ENCODE measurements at regions not wholly inside any gene's neighbourhood (a gene's known extent, or its start where the extent isn't known, plus 50 kb on each side); places are given as distances from the start of the nearest gene placed in this dataset.
"Not testable (repeated sequence)": the region's sequence is repeated elsewhere in the genome, so short reads cannot be mapped to it uniquely, and the experiment has no call there.

DNA sequence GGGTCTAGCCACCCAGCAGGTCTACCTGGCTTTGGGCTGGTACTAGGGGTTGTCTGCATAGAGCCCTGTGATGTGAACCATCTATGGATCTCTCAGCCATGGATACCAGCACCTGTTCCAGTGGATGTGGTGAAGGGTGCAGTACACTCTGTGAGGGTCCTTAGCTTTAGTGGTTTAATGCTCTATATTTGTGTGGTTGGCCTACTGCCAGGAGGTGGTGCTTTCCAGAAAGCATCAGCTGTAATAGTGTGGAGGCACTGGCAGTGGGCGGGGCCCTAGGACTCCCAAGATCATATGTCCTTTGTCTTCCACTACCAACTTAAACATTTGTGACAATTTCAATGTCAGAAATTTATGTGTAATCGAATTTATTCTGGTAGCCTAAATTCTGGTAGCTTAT is 1065.1 kb downstream of the RPIA start:
- not testable (repeated sequence) for DNase-seq (ENCODE audit: low spot score)

DNA sequence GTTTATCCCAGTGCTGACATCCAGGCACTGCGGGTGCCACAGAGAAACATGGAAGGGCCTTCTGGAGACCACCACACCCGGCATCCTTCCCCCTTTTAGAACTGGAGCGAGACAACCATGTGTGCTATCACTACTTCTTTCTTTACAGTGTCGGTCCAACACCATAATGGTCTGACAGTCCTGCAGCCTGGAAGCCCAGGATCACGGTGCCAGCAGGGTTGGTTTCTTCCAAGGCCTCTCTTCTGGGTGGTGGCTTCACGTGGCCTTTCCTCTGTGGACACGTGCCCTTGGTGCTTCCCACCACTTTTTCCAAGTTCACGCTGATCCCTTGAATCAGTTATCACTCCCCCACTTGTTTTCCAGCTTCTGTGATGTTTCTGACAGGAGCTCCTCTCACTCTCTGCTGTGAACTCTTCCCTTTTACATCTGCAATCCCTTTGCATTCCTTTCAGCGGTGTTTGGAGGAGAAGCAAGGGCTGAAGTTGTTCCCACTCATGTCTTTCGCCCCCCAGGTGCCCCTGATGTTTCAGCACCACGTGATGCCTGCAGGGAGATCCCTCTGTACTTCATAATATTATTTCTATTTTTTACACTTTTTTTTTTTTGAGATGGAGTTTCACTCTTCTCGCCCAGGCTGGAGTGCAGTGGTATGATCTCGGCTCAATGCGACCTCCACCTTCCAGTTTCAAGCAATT is 1067.0 kb downstream of the RPIA start:
- not testable (repeated sequence) for DNase-seq (ENCODE audit: low spot score)

DNA sequence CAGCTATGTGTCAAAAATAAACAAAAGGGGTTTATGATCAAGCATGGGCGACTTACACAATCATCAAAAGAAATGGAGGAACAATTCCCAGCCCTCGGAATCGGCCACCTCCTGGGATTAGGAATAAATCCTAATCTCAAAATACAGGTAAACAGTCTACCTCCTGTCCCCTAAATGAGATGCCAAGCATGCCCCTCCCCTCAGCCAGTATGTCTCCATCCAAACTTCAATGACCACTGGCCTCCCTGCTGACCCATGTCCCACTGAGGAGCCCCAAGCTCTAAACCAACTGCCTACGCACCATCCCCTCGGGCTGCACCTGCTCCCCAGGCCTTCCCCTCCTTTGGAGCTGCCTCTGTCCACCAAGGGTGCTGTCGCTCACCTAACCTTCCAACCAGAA is 1069.3 kb downstream of the RPIA start:
- not testable (repeated sequence) for DNase-seq (ENCODE audit: low spot score)

DNA sequence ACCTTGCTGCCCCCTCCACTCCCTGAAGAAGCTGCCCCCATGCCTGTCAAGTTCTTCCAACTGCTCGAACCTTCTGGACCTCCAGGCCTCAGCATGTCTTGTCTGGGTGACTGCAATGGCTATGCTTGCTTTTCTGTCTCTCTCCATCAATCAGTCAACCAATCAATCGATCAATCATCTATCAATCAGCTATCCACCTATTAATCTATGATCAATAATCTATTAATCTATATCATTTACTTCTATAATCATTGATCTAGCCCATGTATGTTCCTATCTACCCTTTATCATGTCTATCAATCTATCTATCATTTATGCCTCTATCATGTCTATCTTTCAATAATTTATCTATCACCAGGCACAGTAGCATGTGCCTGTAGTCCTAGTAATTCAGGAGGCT is 1069.7 kb downstream of the RPIA start:
- DNase-seq (ENCODE audit: low spot score), result not testable (repeated sequence)

DNA sequence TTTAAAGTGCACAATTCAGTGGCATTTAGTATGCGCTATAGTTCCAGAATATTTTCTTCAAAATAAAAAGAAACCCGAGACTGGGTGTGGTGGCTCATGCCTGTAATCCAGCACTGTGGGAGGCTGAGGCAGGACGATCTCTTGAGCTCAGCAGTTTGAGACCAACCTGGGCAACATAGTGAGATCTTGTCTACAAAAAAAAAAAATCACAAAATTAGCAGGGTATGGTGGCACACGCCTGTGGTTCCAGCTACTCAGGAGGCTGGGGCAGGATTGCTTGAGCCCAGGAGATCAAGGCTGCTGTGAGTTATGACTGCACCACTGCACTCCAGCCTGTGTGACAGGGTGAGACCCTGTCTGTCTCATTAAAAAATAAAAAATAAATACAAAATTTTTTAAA is 1070.4 kb downstream of the RPIA start:
- not testable (repeated sequence) for DNase-seq (ENCODE audit: low spot score)

DNA sequence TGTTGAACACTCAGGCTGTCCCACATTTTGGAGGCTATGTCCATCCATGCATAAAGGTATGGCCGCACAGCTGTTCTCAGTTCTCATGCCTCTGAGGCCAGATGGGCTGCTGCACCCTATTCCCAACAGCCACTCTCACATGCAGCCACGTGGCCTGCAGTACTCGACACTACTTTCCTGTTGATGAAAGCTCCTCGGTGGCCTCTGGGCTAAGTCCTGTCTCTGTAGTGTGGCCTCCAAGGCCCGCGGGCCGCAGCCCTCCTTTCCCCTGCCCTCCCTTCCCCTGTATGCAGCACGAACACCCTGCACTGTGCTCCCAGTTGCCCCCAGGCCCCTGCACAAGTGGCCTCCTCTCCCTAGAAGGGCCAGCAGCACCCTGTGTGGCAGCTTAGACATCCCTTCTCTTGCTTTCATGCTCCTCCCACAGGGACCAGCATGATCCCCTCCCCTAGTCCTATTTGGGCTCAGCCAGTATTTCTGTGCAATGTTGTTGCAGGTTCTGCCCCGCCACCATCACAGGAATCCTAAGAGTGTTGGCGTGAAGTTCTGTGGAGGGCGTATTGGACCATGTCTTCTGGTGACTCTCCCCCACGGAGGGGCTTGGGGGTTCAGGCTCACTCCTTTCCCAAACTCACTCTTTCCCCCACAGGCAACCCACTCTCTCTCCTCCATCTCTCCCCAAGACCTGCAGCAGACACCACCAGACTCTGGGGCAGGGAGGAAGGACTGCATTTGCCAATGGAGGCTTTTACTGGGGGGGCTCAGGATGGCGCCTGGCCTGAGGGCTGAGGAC is 1071.2 kb downstream of the RPIA start:
- DNase-seq (ENCODE audit: low spot score), result not testable (repeated sequence)

DNA sequence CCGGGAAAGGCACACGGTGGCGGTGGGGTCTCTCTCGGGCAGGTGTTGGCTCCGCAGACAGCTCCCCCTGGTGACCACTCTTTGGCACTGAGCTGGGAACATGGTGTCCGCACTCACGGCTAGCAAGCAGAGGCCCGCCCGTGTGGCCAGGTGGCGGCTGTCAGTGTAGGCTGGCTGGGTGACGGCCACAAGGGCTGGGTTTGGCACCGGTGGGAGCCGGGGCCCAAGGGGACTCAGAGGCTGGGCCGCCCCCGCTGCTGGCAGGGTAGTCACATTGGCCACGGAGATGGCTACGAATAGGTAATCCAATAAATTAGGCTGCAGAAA is 1071.7 kb downstream of the RPIA start:
- no peak for DNase-seq (ENCODE audit: low spot score)

DNA sequence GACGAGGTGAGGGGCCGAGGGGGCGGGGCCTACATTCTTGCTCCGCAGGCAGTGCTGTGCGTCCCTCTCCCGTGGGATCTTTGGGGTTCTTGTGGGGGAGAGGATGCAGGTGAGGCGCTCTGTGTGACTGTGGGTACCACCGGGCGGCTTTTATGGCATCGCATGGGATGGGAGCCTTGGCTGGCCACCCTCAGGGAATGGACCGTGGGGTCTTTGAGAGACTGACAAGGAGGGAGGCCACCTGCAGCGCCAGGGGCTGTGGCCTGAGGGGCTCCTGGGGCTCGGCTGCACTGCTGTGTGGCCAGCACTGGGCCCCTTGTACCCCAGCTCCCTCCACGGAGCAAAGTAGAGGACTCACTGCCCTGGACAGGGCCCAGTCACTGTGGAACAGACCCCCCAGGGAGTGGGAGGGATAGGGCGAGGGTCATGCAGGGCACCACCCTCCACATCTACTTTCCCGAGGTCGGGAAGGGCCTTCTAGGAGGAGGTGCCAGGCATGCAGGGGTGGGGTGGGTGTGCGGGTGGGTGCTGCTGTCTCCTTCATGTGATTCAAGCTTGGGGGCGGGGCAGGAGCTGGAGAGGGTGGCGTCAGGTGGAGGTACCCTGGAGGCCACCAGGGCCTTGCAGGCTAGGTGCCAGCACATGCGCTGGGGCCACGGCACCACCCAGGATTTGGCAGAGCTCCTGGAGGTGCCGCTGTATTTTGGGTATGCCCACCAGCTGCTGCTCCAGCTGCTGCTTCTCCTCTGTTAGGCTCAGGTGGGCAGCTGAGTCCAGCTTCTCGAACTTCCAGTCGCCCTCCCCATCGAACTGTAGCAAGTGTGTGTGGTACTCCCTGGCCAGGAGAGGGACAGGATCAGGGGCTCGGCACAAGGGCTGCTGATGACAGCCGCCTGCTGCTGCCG is 1072.4 kb downstream of the RPIA start:
- DNase-seq (ENCODE audit: low spot score), result no peak

DNA sequence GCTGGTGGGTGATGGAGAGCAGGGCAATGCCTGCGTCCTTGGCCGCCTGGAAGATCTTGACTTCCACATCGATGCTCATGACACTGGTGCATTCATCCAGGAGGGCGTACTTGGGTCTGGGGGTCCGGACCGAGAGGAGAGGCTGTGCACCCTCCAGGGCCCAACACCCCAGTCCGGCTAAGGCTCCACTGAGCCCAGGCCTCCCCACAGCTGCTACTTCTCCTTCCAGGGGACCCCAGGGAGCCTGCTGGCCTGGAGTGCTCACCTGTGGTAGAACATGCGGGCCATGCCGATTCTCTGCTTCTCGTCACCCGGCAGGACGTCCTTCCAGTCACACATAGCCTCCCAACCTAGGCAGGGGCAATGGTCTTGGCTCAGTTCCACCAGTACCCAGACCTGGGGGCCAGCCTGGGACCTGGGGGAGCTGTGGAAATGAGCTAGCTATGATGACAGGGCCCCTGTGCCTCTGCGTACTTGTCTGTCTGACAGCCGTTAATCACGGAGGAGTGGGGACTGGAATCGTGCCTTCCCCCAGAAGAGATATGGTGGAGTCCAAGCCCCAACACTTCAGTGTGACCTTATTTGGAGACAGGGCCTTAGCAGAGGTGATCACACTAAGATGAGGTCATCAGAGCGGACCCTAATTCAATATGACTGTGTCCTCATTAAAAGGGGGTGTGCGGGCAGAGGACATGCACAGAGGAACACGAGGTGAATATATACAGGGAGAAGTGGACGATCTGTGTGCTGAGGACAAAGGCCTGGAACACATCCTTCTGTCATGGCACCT is 1073.3 kb downstream of the RPIA start:
- DNase-seq (ENCODE audit: low spot score), result not testable (repeated sequence)

DNA sequence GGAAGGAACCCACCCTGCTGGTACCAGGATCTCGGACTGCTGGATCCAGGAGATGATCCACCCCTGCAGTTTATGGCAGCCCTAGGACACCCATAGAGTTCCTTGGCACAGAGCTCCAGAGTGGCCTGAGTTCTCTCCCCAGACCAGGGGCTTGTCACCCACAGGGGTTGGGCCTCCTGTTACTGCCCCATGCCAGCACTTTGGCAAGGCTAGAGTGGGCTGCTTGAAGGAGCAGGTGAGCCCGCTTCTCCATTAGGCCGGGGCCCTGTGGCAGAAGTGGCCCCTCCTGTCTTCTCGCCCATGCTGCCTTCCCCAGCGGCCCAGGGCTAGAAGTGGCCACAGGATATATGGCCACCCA is 1073.9 kb downstream of the RPIA start:
- not testable (repeated sequence) for DNase-seq (ENCODE audit: low spot score)

DNA sequence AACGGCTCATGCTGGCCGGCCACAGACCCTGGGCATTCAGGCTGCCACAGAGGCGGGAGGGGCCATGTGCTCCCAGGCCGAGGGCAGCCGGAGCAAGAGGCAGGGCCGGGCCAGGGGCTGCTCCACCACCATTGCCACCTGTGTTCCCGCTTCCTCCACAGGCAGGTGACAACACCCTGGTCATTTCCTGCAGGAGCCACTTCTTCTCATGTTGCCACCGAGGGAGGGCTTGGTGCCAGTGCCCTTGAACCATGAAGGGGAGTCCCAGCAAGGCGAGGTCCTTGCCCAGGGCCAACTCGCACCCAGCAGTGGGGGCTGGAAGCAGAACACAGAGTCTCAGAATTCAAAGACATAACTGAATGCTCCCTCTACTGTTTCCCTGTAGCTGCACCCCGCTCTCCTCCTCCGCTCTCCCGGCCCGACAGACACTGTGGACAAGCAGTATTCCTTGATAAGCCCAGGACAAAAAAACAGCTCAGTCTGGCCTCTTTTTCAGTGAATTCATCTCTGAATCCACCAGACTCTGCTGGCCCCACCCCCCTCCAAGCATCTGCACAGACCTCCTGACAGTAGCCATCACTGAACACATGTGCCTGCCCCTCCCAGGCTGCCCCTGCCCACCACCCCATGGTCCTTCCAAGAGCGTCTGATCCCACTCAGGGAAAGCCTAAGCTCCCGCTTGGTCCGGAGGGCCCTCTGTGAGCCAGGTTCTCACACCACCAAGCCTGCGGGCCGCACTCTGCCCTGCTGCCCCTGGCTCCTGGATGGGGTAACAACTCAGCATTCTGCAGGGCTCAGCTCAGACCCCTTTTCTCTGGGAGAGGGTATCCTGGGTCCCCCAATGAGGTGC is 1074.9 kb downstream of the RPIA start:
- not testable (repeated sequence) for DNase-seq (ENCODE audit: low spot score)

DNA sequence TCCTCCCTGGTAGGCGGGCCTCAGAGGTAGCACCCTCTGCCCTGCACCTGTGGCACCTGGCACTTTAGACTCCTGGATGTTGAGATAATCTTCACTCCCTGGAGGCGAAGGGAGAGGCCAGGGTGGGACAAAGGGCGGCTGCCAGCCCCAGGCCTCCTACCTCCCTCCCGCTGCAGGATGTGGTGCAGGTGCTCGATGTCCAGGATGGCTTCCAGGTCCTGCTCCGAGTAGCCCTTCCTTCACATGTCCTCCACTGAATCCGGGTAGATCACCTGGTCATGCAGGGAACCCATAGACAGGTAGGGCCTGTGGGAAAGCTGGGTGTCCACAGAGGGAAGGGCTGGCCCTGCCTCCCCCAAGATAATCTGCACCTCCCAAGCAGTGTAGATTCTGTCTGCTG is 1075.6 kb downstream of the RPIA start:
- DNase-seq (ENCODE audit: low spot score), result not testable (repeated sequence)

DNA sequence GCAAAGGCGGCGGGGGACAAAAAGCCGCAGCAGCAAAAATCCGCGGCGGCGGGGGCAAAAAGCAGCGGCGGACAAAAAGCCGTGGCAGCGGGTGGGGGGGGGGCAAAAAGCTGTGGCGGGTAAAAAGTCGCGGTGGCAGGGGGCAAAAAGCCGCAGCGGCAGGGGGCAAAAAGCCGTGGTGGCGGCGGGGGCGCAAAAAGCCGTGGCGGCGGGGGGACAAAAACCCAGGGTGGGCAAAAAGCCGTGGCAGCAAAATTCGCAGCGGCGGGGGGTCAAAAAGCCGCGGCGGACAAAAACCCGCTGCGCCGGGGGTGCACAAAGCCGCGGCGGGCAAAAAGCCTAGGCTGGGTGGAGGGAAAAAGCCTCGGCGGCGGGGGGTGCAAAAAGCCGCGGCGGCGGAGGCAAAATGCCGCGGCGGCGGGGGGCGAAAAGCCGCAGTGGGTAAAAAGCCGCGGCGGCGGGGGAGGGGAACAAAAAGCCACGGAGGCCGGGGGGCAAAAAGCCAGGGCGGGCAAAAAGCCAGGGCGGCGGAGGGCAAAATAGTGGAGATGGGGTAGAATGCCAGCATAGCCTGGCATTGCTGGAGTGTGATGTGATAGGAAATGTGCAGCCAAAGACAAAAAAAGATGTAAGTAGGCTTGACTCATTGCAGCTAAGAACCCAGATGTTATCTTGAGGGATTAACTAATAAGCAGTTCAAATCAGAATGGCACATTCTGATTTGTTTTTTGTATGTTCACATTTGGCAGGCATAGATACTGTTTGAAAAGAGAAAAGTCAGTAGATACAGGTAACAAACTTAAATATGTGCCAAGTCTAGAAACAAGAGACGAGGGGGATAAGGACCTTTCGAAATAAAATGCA is 1076.3 kb downstream of the RPIA start:
- DNase-seq (ENCODE audit: low spot score), result no peak

DNA sequence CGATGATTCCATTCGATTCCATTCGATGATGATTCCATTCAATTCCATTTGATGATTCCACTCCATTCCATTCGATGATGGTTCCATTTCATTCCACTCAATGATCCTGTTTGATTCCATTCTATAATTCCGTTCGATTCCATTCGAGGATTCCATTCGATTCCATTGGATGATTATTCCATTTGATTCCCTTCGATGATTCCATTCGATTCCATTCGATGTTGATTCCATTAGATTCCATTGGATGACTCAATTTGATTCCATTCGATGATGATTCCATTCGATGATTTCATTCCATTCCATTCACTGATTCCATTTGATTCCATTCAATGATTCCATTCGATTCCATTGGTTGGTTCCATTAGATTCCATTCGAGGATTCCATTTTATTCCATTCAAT is 1084.4 kb downstream of the RPIA start:
- DNase-seq (ENCODE audit: low spot score), result no peak

DNA sequence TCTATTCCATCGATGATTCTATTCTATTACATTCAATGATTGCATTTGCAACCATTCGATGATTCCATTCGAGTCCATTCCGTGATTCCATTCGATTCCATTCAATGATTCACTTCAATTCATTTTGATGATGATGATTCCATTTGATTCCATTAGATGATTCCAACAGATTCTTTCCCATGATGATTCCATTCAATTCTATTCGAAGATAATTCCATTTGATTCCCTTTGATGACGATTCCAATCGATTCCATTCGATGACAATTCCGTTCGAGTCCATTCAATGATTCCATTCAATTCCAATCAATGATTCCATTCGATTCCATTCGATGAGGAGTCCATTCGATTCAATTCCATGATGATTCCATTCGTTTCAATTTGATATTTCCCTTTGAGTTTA is 1088.8 kb downstream of the RPIA start:
- DNase-seq (ENCODE audit: low spot score), result no peak

DNA sequence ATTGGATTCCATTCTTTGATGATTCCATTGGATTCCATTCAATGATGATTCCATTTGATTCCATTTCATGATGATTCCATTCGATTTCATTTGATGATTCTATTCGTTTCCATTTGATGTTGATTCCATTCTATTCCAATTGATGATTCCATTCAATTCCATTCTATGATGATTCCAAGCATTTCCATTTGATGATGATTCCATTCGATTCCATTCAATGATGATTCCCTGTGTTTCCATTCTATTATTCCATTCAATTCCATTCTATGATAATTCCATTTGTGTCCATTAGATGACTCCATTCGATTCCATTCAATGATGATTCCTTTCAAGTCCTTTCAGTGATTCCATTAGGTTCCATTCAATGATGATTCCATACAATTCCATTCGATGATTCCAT is 1090.5 kb downstream of the RPIA start:
- no peak for DNase-seq (ENCODE audit: low spot score)

DNA sequence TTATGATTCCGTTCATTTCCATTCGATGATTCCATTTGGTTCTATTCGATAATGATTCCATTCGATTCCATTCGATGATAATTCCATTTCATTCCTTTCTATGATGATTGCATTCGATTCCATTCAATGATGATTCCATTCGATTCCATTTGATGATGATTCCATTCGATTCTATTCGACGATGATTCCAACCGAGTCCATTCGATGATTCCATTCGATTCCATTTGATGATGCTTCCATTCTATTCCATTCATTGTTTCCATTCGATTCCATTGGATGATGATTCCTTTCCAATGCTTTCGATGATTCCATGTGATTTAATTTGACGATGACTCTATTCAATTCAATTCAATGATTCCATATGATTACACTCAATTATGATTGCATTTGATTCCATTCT is 1093.5 kb downstream of the RPIA start:
- no peak for DNase-seq (ENCODE audit: low spot score)

DNA sequence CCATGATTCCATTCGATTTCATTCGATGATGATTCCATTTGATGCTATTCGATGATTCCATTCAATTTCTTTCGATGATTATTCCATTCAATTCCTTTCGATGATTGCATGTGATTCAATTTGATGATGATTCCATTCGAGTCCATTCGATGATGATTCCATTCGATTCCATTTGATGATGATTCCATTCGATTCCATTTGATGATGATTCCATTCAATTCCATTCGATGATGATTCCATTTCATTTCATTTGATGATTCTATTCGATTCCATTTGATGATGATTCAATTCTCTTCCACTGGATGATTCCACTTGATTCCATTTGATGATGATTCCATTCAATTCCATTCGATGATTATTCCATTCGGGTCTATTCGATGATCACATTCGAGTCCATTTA is 1094.1 kb downstream of the RPIA start:
- not testable (repeated sequence) for DNase-seq (ENCODE audit: low spot score)

DNA sequence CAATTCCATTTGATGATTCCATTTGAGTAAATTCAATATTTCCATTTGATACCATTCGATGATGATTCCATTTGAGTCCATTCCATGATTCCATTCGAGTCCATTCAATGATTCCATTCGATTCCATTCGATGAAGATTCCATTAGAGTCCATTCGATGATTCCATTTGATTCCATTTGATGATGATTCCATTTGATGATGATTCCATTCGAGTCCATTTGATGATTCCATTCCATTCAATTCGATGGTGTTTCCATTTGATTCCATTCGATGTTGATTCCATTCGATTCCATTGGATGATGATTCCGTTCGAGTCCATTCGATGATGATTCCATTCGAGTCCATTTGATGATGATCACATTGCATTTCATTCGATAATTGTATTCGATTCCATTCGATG is 1095.2 kb downstream of the RPIA start:
- DNase-seq (ENCODE audit: low spot score), result not testable (repeated sequence)

DNA sequence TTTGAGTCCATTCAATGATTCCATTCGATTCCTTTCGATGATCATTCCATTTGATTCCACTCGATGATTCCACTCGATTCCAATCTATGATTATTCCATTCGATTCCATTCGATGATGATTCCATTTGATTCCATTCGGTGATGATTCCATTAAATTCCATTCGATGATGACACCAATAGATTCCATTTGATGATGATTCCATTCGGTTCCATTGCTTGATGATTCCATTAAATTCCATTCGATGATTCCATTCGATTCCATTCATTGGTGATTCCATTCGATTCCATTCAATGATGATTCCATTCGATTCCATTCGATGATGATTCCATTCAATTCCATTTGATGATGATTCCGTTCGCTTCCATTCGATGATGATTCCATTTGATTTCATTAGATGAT is 1104.1 kb downstream of the RPIA start:
- DNase-seq (ENCODE audit: low spot score), result not testable (repeated sequence)
